HG03135 (cell line): ENCODE measurements at regions not wholly inside any gene's neighbourhood (a gene's known extent, or its start where the extent isn't known, plus 50 kb on each side); places are given as distances from the start of the nearest gene placed in this dataset.

Source experiments
- ATAC-seq: cut with Tn5 transposase; IDR thresholded peaks from one replicate; pipeline ENCODE4 v1.9.1; 2021; ENCODE audit warnings: mild to moderate bottlenecking, moderate library complexity; ENCODE audit not compliant: unreplicated experiment

- no peak for ATAC-seq
Observed at GRCh38 chr1:39107341-39108290, 81.5 kb downstream of the NDUFS5 start.

- no peak for ATAC-seq
Observed at GRCh38 chr1:39109644-39110043, 83.5 kb downstream of the NDUFS5 start.

GRCh38 chr1:39110325-39110851 is 84.2 kb downstream of the NDUFS5 start:
- no peak for ATAC-seq

GRCh38 chr1:39110882-39111281 is 84.7 kb downstream of the NDUFS5 start:
- no peak for ATAC-seq

- no peak for ATAC-seq
Observed at GRCh38 chr1:39113109-39113743, 87.1 kb downstream of the NDUFS5 start.

GRCh38 chr1:39115271-39116110 is 89.0 kb upstream of the MACF1 start:
- ATAC-seq = no peak

GRCh38 chr1:39116116-39116607 is 88.3 kb upstream of the MACF1 start:
- no peak for ATAC-seq

- ATAC-seq = no peak
Observed at GRCh38 chr1:39116860-39117728, 87.4 kb upstream of the MACF1 start.

GRCh38 chr1:39117899-39118450 is 86.5 kb upstream of the MACF1 start:
- ATAC-seq = no peak

GRCh38 chr1:39122056-39122455 is 82.4 kb upstream of the MACF1 start:
- no peak for ATAC-seq

GRCh38 chr1:39124282-39124681 is 80.2 kb upstream of the MACF1 start:
- no peak for ATAC-seq

GRCh38 chr1:39127513-39127912 is 77.0 kb upstream of the MACF1 start:
- ATAC-seq = no peak

- ATAC-seq = no peak
Observed at GRCh38 chr1:39128126-39128525, 76.4 kb upstream of the MACF1 start.

GRCh38 chr1:39128959-39129358 is 75.5 kb upstream of the MACF1 start:
- ATAC-seq = no peak

GRCh38 chr1:39129514-39129913 is 75.0 kb upstream of the MACF1 start:
- no peak for ATAC-seq

- no peak for ATAC-seq
Observed at GRCh38 chr1:39130325-39130724, 74.2 kb upstream of the MACF1 start.

- no peak for ATAC-seq
Observed at GRCh38 chr1:39131940-39132339, 72.6 kb upstream of the MACF1 start.

- no peak for ATAC-seq
Observed at GRCh38 chr1:39132505-39133339, 71.8 kb upstream of the MACF1 start.

- ATAC-seq = no peak
Observed at GRCh38 chr1:39133340-39133684, 71.2 kb upstream of the MACF1 start.
